Transverse colon (tissue), 4 donors: ENCODE measurements at regions not wholly inside any gene's neighbourhood (a gene's known extent, or its start where the extent isn't known, plus 50 kb on each side); places are given as distances from the start of the nearest gene placed in this dataset.

Experiments used
- DNase-seq: peaks from one replicate; pipeline ENCODE4 v3.0.0-alpha.2; 2019
- H3K27ac ChIP-seq, 4 donors: fragments of 200-600 bp; sonication (generic); 2 replicates each; pipeline ENCODE4 v1.5.1; 2016 to 2018; ENCODE audit warnings: inconsistent platforms in 4 of 4
- H3K27me3 ChIP-seq: fragments of 200-600 bp; sonication (generic); 2 replicates; pipeline ENCODE4 v1.5.1; 2017; ENCODE audit warnings: inconsistent platforms
- H3K36me3 ChIP-seq, 4 donors: fragments of 200-600 bp; sonication (generic); 2 replicates each; pipeline ENCODE4 v1.5.1; 2017 to 2019; ENCODE audit warnings: inconsistent platforms in 4 of 4
- H3K4me1 ChIP-seq, 4 donors: fragments of 200-600 bp; sonication (generic); 2 replicates each; pipeline ENCODE4 v1.5.1; 2017 to 2020; ENCODE audit warnings: inconsistent platforms in 4 of 4
- H3K4me3 ChIP-seq, 4 donors: fragments of 200-600 bp; sonication (generic); 1 replicate in 1 of 4; 2 replicates in 3 of 4; pipeline versions ENCODE4 v1.5.1 to v1.6.1; 2017 to 2019; ENCODE audit warnings: inconsistent platforms in 4 of 4
- H3K9me3 ChIP-seq, 2 donors: fragments of 200-600 bp; sonication (generic); 2 replicates each; pipeline ENCODE4 v1.5.1; 2017 to 2019; ENCODE audit warnings: inconsistent platforms in 2 of 2
- EP300 ChIP-seq: sonication (generic); formaldehyde crosslinking; IDR thresholded peaks from one replicate; pipeline ENCODE4 v1.6.1; 2017; ENCODE audit warnings: antibody characterized with exemption, low read depth
- POLR2A ChIP-seq: fragments of 450-650 bp; IDR thresholded peaks from one replicate; pipeline ENCODE4 v1.6.1; 2016; ENCODE audit warnings: antibody characterized with exemption, mild to moderate bottlenecking, moderate library complexity
- POLR2AphosphoS5 ChIP-seq, 3 donors: sonication (generic); formaldehyde crosslinking; IDR thresholded peaks; one replicate each; pipeline ENCODE4 v1.6.1; 2016; ENCODE audit warnings: antibody characterized with exemption in 3 of 3
- WGBS, 2 donors: methylation state at CpG; one replicate each; pipeline ENCODE4 v1.1.5; 2018; ENCODE audit warnings: low coverage in 1 of 2; 5-methylcytosine and 5-hydroxymethylcytosine counted together
- in situ Hi-C, 4 donors: fragments of 200-750 bp; cut with MboI; loops; one replicate each; pipeline versions ENCODE4 v1.15.0 to v1.15.1; 2017; ENCODE audit warnings: low sequenced_read_pairs in 3 of 4, low pct_ligation_motif_present in 1 of 4, low pct_unique_long_range_greater_than_20kb in 1 of 4
- intact Hi-C: fragments of 100-400 bp; cut with DNase I; formaldehyde crosslinking; loops from one replicate; pipeline ENCODE4 v1.15.1; 2023; ENCODE audit warnings: low total_unique reads
- TF ChIP-seq, protein P1 (sequence below), 5 experiments: fragments of 200-600 bp in 3 of 5; fragments of 450-650 bp in 2 of 5; sonication (generic) in 3 of 5; IDR thresholded peaks; 1 replicate in 2 of 5; 2 replicates in 3 of 5; pipeline ENCODE4 v1.5.1; 2016 to 2017; ENCODE audit warnings: antibody characterized with exemption in 5 of 5, inconsistent platforms in 3 of 5, mild to moderate bottlenecking in 2 of 5, moderate library complexity in 1 of 5

DNA sequence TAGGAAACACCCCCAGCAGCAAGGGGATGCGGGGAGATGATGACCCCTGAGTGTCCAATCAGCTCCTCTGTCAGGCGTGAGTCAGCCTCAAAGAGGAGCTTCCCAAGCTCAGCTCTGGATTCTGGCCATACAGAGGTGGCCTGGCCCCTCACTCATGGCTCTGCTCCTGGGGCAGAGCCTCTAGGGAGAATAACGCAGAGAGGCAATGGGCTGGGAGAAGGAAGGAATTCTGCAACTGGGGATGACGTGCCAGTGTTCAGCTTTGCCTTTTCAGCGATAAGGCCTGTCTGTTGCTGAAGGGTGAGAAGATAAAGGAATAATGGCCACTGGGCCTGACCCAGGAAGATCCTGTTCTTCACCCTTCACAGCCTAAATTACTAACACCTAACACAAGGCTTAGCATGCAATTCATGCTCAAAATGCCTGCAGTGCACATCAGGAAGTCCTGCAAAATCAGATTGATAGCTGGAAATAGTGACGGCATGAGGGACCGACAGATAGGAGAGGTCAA is 92.2 kb downstream of the TBX19 start:
- TF ChIP-seq POLR2A (no peak), EP300 (no peak), POLR2AphosphoS5 (IDR thresholded peaks at IDR 0.05) (no peak)
- TF ChIP-seq, protein P1, sequence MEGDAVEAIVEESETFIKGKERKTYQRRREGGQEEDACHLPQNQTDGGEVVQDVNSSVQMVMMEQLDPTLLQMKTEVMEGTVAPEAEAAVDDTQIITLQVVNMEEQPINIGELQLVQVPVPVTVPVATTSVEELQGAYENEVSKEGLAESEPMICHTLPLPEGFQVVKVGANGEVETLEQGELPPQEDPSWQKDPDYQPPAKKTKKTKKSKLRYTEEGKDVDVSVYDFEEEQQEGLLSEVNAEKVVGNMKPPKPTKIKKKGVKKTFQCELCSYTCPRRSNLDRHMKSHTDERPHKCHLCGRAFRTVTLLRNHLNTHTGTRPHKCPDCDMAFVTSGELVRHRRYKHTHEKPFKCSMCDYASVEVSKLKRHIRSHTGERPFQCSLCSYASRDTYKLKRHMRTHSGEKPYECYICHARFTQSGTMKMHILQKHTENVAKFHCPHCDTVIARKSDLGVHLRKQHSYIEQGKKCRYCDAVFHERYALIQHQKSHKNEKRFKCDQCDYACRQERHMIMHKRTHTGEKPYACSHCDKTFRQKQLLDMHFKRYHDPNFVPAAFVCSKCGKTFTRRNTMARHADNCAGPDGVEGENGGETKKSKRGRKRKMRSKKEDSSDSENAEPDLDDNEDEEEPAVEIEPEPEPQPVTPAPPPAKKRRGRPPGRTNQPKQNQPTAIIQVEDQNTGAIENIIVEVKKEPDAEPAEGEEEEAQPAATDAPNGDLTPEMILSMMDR (IDR thresholded peaks at IDR 0.05): no peak
- in situ Hi-C loops: no loop called here
- 80 to 86% methylated on average over 1 to 7 of the region's 7 CpGs for WGBS, 2 donors
- intact Hi-C loops: no loop called here
- H3K36me3 ChIP-seq: no peaks in the 10 kb centered on the region
- H3K27ac ChIP-seq: no peak overlapping the region
- H3K4me3 ChIP-seq: no peak overlapping the region
- no peaks in the 10 kb centered on the region for H3K27me3 ChIP-seq
- no peaks in the 10 kb centered on the region for H3K9me3 ChIP-seq
- no peaks in the 10 kb centered on the region for H3K4me1 ChIP-seq
- no peak for DNase-seq

GRCh38 chr1:168372307-168372706 is 91.6 kb downstream of the TBX19 start:
- DNase-seq: no peak
- no peaks in the 10 kb centered on the region for H3K36me3 ChIP-seq
- WGBS, 2 donors: 74 to 77% methylated on average over 4 of the region's 4 CpGs
- TF ChIP-seq POLR2A: no peak
- no peak for TF ChIP-seq EP300
- no peak for TF ChIP-seq POLR2AphosphoS5 (IDR thresholded peaks at IDR 0.05)
- TF ChIP-seq, protein P1 (IDR thresholded peaks at IDR 0.05): no peak
- no peak overlapping the region for H3K4me3 ChIP-seq
- intact Hi-C loops: no loop called here
- H3K4me1 ChIP-seq: no peaks in the 10 kb centered on the region
- no peak overlapping the region for H3K27ac ChIP-seq
- no peaks in the 10 kb centered on the region for H3K27me3 ChIP-seq
- in situ Hi-C loops: no loop called here
- H3K9me3 ChIP-seq: no peaks in the 10 kb centered on the region

- Histone ChIP-seq H3K27me3 (no peaks in the 10 kb centered on the region), H3K9me3 (no peaks in the 10 kb centered on the region), H3K27ac (no peak overlapping the region), H3K4me3 (no peak overlapping the region), H3K36me3 (no peaks in the 10 kb centered on the region), H3K4me1 (no peaks in the 10 kb centered on the region)
- in situ Hi-C loops: no loop called here
- intact Hi-C loops: no loop called here
- 73 to 83% methylated on average over 3 to 5 of the region's 5 CpGs for WGBS, 2 donors
- TF ChIP-seq, protein P1 (IDR thresholded peaks at IDR 0.05): no peak
- TF ChIP-seq POLR2A (no peak), POLR2AphosphoS5 (IDR thresholded peaks at IDR 0.05) (no peak), EP300 (no peak)
- no peak for DNase-seq
Observed at GRCh38 chr1:168371477-168371876, 90.8 kb downstream of the TBX19 start.

DNA sequence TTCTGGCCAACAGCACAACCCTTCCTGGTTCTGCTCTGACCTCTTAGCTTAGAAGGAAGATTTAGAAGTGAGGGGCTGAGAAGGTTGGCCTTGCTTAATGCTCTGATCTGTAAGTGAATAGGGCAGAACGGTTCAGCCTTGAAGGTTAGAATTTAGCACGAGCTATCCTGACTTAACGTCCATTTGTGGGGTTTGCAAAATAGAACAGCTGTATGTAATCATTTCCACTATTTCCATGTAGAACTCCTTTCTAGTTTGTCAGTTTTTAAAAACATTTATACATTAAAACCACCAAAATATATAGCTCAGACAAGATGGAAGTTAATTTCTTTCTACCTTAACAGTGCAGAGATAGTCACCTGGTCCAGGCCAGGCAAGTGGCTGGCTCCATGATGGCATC is 89.9 kb downstream of the TBX19 start:
- 82 to 90% methylated on average over 2 to 3 of the region's 3 CpGs for WGBS, 2 donors
- intact Hi-C loops: no loop called here
- DNase-seq: no peak
- no peaks in the 10 kb centered on the region for H3K9me3 ChIP-seq
- H3K4me1 ChIP-seq: no peaks in the 10 kb centered on the region
- no peaks in the 10 kb centered on the region for H3K36me3 ChIP-seq
- H3K27ac ChIP-seq: no peak overlapping the region
- no peaks in the 10 kb centered on the region for H3K27me3 ChIP-seq
- no peak overlapping the region for H3K4me3 ChIP-seq
- no peak for TF ChIP-seq POLR2A
- in situ Hi-C loops: no loop called here

- H3K4me3 ChIP-seq: no peak overlapping the region
- H3K9me3 ChIP-seq: no peaks in the 10 kb centered on the region
- DNase-seq: no peak
- H3K36me3 ChIP-seq: no peaks in the 10 kb centered on the region
- 89 to 100% methylated on average over 1 to 5 of the region's 5 CpGs for WGBS, 2 donors
- H3K27ac ChIP-seq: no peak overlapping the region
- intact Hi-C loops (no loop called here), in situ Hi-C loops (no loop called here)
- H3K4me1 ChIP-seq: no peaks in the 10 kb centered on the region
- no peaks in the 10 kb centered on the region for H3K27me3 ChIP-seq
- TF ChIP-seq POLR2A (no peak), EP300 (no peak), POLR2AphosphoS5 (IDR thresholded peaks at IDR 0.05) (no peak)
- TF ChIP-seq, protein P1 (IDR thresholded peaks at IDR 0.05): no peak
Observed at GRCh38 chr1:168369655-168370054, 89.0 kb downstream of the TBX19 start.
